ENCODE measurements at regions not wholly inside any gene's neighbourhood (a gene's known extent, or its start where the extent isn't known, plus 50 kb on each side); places are given as distances from the start of the nearest gene placed in this dataset.

DNA sequence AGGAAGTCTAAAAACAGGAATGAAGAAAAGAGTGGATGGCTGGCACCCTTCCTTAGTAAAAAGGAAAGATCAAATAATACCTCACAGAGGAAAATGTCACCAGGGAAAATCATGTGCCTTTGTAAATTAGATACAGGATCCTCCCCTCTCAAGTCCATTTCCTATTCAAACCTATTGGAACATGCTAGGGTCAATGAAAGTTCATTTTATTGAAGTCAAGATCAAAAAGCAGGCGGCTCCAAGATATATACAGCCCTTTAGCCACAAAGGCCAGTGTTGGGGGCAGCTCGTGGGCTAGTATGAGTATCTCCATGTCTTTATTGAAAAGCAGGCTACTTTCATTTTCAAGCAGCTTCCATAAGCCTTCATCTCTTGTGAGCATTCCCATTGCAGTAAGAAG is 141.1 kb downstream of the QDPR start:
- TF ChIP-seq, protein P1, sequence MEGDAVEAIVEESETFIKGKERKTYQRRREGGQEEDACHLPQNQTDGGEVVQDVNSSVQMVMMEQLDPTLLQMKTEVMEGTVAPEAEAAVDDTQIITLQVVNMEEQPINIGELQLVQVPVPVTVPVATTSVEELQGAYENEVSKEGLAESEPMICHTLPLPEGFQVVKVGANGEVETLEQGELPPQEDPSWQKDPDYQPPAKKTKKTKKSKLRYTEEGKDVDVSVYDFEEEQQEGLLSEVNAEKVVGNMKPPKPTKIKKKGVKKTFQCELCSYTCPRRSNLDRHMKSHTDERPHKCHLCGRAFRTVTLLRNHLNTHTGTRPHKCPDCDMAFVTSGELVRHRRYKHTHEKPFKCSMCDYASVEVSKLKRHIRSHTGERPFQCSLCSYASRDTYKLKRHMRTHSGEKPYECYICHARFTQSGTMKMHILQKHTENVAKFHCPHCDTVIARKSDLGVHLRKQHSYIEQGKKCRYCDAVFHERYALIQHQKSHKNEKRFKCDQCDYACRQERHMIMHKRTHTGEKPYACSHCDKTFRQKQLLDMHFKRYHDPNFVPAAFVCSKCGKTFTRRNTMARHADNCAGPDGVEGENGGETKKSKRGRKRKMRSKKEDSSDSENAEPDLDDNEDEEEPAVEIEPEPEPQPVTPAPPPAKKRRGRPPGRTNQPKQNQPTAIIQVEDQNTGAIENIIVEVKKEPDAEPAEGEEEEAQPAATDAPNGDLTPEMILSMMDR (IDR thresholded peaks at IDR 0.05): no peak
- no peak for TF ChIP-seq POLR2A (IDR thresholded peaks at IDR 0.05)

All from body of pancreas (tissue), 4 donors.